ENCODE measurements at regions not wholly inside any gene's neighbourhood (a gene's known extent, or its start where the extent isn't known, plus 50 kb on each side); places are given as distances from the start of the nearest gene placed in this dataset.

GRCh38 chr6:4308364-4308763 is 173.0 kb upstream of the ECI2 start:
- no peaks in the 10 kb centered on the region for H3K79me2 ChIP-seq (ENCODE audit: control insufficient read depth, insufficient read depth, low read length)
- BruUV-seq (replicated peaks), result no TSS peak
- in situ Hi-C loops (cut with MboI) (no loop called here), intact Hi-C loops (cut with micrococcal nuclease) (no loop called here)
- no peaks in the 10 kb centered on the region for H3K36me3 ChIP-seq (ENCODE audit: control insufficient read depth, insufficient read depth, low read length)
- H3K27ac ChIP-seq (ENCODE audit: extremely low read depth, low read depth, low read length), result no peak overlapping the region
- ChIA-PET POLR2A (interaction anchor here (1.1 kb wide), 1 partner anchor 9 kb away, joined by 3 read pairs; no protein-coding TSS in a partner anchor), CTCF (ENCODE audit: low intra/inter-chr PET ratio) (no interaction called here)
- H3K4me1 ChIP-seq (replicated peaks in 1 of 2; ENCODE audit: control insufficient read depth in 2 of 2, insufficient read depth in 2 of 2, low read length in 2 of 2), result no peaks in the 10 kb centered on the region
- TF ChIP-seq RCOR1 (IDR thresholded peaks at IDR 0.05; ENCODE audit: borderline replicate concordance in 1 of 2, low read depth in 2 of 2, low read length in 2 of 2) (no peak), NFE2L1 (tag; IDR thresholded peaks at IDR 0.05; ENCODE audit: borderline replicate concordance, low read depth) (no peak), DMBX1 (CRISPR knock-in tag; IDR thresholded peaks at IDR 0.05; ENCODE audit: borderline replicate concordance) (no peak), NONO (IDR thresholded peaks at IDR 0.05; ENCODE audit: low read depth in 2 of 2, low read length in 1 of 2) (no peak), ATF2 (CRISPR knock-in tag; IDR thresholded peaks at IDR 0.05) (no peak), TBP (optimal IDR thresholded peaks at IDR 0.05; ENCODE audit: low read depth, low read length) (no peak), ZBTB17 (CRISPR knock-in tag; IDR thresholded peaks at IDR 0.05) (no peak), CCNT2 (IDR thresholded peaks at IDR 0.05; ENCODE audit: borderline replicate concordance, extremely low read depth, insufficient read length, low read depth, low read length) (no peak), ZMIZ1 (IDR thresholded peaks at IDR 0.05; ENCODE audit: low read depth in 2 of 2, low read length in 2 of 2) (no peak), BACH1 (tag; IDR thresholded peaks at IDR 0.05) (no peak)
- no peak overlapping the region for H3K4me2 ChIP-seq (ENCODE audit: insufficient read depth, low read length)
- no peaks in the 10 kb centered on the region; a peak in 1 of 5 replicates for H3K27me3 ChIP-seq (ENCODE audit: control insufficient read depth in 2 of 2, insufficient read depth in 2 of 2, low read length in 2 of 2)
- H3K9me3 ChIP-seq (replicated peaks; ENCODE audit: control insufficient read depth, insufficient read depth, low read depth, low read length), result no peaks in the 10 kb centered on the region; the same call in 1 of the 2 replicates
- H3K9me1 ChIP-seq (ENCODE audit: control insufficient read depth, insufficient read depth, low read length), result no peaks in the 10 kb centered on the region
- no peaks in the 10 kb centered on the region for H4K20me1 ChIP-seq (replicated peaks; ENCODE audit: control insufficient read depth, insufficient read depth, low read length)
- H3K4me3 ChIP-seq, result no peak overlapping the region
- ATAC-seq (no peak), DNase-seq (ENCODE audit: extremely low read depth in 1 of 4, low spot score in 3 of 4) (no peak), FAIRE-seq (no peak)
- 6% methylated on average over 1 of the region's 1 CpG for WGBS (ENCODE audit: insufficient coverage, low coverage, missing lambda C conversion rate)
- no peak overlapping the region for H2AFZ ChIP-seq (ENCODE audit: low read depth, low read length)
- H3K9ac ChIP-seq (ENCODE audit: insufficient read depth in 1 of 2, low read depth in 2 of 2, low read length in 2 of 2), result no peak overlapping the region

Data from K562 (cell line).